ENCODE measurements at regions not wholly inside any gene's neighbourhood (a gene's known extent, or its start where the extent isn't known, plus 50 kb on each side); places are given as distances from the start of the nearest gene placed in this dataset.
A peak's percentile ranks its signal among the peaks of the same experiment; 100 is the strongest.

DNA sequence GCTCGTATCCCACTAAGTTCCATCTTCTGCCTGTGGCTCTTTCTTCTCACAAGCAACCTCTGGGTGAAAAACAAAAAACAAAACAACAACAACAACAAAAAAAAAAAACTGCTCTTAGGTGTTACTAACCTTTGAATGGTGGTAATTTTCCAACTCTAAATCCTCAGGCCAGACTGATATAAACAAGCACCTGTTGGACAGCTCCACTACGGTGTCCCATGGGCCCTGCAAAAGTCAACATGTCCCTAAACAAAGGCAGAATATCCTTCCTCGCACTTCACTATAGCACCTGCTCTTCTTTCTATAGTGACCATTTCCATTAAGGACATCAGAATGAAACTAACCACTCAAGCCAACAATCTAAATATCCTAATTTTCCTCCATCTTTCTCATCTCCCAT lies 54.6 kb upstream of the PARM1 start:
- intact Hi-C loops (cut with DNase I): no loop called here
- ATAC-seq: no peak
- no peak for DNase-seq (ENCODE audit: low spot score)

- ATAC-seq (no peak), DNase-seq (ENCODE audit: low spot score) (no peak)
- intact Hi-C loops (cut with DNase I): no loop called here
Observed at GRCh38 chr4:74875451-74875850, 57.5 kb upstream of the PARM1 start.

DNA sequence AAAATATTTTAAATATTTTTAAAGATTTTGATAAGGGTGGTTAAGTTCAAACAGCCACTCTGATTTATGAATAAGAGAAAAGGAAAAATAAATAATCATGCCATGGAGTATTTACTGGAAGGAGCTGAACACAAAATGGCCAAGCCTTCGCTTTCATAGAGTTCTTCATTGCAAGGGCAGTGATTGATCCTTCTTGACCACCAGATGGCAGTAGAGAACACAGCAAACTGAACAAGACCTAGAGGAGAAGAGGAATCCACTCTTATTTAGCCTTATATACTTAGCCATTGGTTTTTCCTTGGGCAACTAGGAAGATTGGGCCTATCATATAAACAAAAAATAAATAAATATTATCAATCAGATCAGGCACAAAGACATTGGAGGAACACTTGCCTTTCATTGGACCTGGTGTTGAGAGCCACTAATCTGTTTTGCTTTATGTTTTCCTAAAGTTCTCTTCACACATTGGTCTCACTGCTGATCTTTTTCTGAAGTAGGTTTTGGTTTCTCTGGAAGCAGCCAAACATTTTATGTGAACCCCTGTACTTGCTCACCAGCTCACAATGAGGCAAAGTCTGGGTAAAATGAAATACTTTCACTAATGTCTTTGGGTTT lies 58.1 kb upstream of the PARM1 start:
- DNase-seq (ENCODE audit: low spot score) (no peak), ATAC-seq (peak; percentile 93)
- intact Hi-C loops (cut with DNase I): no loop called here

- peak; percentile 43 for ATAC-seq
Observed at GRCh38 chr4:74873545-74874301, 59.2 kb upstream of the PARM1 start.

DNA sequence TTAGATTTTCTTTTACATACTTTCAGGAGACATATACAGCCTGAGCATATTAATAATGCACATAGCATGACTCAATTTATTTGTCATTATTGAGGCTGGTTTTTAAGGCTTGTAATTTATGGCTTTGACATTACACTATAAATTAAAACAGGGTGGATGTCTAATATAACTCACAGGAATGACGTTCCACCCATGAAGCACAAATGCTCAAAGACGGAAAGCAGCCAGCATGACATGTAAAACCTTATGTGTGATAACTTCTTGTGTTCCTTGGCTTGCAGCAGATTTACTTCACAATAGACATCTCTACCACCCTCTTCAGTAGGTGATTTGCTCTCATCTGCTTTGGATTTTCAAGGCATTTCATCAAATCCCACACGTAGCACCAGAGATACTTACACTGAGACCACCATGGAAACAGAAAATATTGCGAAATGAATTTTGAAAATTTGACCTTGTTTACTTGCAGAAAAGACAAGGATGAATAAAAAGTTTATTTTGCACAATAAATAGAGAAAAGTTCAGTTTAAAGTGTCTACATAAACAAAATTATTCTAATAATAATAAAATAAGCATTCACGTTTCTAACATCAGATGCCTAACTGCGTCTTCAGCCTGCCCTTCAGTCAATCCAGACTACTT lies 64.7 kb upstream of the BTC start:
- intact Hi-C loops (cut with DNase I): no loop called here
- DNase-seq (ENCODE audit: low spot score) (no peak), ATAC-seq (no peak)

More at GRCh38 chr4:74873545-74874301, 59.2 kb upstream of the PARM1 start:
- intact Hi-C loops (cut with DNase I): no loop called here
- DNase-seq (ENCODE audit: low spot score): no peak

GRCh38 chr4:74855879-74856278 lies 61.6 kb upstream of the BTC start:
- intact Hi-C loops (cut with DNase I): no loop called here
- no peak for DNase-seq (ENCODE audit: low spot score)
- ATAC-seq: no peak

- DNase-seq (ENCODE audit: low spot score) (no peak), ATAC-seq (no peak)
- intact Hi-C loops (cut with DNase I): no loop called here
Observed at GRCh38 chr4:74848774-74849173, 54.5 kb upstream of the BTC start.

DNA sequence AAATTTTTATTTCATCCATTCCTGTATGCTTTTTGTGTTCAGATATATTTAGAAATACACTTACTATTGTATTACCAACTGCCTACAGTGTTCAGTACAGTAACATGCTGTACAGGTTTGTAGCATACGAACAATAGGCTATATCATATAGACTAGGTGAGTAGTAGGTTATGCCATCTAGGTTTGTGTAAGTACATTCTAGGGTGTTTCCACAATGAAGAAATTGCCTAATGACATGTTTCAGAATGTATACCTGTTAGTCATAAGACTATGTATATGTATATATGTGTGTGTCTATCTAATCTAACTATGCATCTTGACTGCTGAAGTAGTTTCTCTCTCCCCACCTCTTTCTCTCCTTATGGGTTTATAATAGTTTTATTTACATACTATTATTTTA lies 51.5 kb upstream of the BTC start:
- DNase-seq (ENCODE audit: low spot score) (no peak), ATAC-seq (no peak)
- intact Hi-C loops (cut with DNase I): no loop called here
